ENCODE measurements at regions not wholly inside any gene's neighbourhood (a gene's known extent, or its start where the extent isn't known, plus 50 kb on each side); places are given as distances from the start of the nearest gene placed in this dataset.

DNA sequence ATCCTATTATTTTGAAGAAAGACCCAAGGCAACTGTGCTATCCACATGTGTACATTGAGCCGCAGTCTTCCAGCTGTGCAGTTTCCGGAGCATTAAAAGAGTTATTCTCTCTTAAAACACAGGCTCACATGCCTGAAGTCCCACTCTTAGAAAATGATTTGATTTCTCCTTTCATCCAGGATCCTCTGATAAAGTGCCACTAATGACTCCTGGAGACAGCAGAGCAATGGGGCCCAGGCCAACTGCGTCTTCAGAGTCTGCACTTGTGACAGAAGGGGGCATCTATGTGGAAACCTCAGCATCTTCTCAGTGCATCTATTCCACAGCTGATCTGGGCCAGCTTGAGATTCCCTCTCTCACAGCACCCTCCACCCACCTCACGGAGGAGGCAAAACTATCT lies 482.1 kb upstream of the AKR1E2 start:
- DNase-seq (ENCODE audit: extremely low read depth in 1 of 4, low spot score in 3 of 4) (no peak), FAIRE-seq (no peak), ATAC-seq (no peak)
- Histone ChIP-seq H3K36me3 (ENCODE audit: control insufficient read depth, insufficient read depth, low read length) (no peaks in the 10 kb centered on the region), H2AFZ (ENCODE audit: low read depth, low read length) (no peak overlapping the region), H3K4me1 (replicated peaks in 1 of 2; ENCODE audit: control insufficient read depth in 2 of 2, insufficient read depth in 2 of 2, low read length in 2 of 2) (no peaks in the 10 kb centered on the region), H3K9me3 (replicated peaks; ENCODE audit: control insufficient read depth, insufficient read depth, low read depth, low read length) (no peaks in the 10 kb centered on the region), H3K4me3 (no peak overlapping the region), H3K9ac (ENCODE audit: insufficient read depth in 1 of 2, low read depth in 2 of 2, low read length in 2 of 2) (no peak overlapping the region), H3K4me2 (ENCODE audit: insufficient read depth, low read length) (no peak overlapping the region), H3K79me2 (ENCODE audit: control insufficient read depth, insufficient read depth, low read length) (no peaks in the 10 kb centered on the region), H4K20me1 (replicated peaks; ENCODE audit: control insufficient read depth, insufficient read depth, low read length) (no peaks in the 10 kb centered on the region), H3K27me3 (ENCODE audit: control insufficient read depth in 2 of 2, insufficient read depth in 2 of 2, low read length in 2 of 2) (no peaks in the 10 kb centered on the region), H3K27ac (ENCODE audit: extremely low read depth, low read depth, low read length) (no peak overlapping the region), H3K9me1 (ENCODE audit: control insufficient read depth, insufficient read depth, low read length) (no peaks in the 10 kb centered on the region)
- CTCF ChIA-PET (ENCODE audit: low intra/inter-chr PET ratio), result no interaction called here
- WGBS (ENCODE audit: insufficient coverage, low coverage, missing lambda C conversion rate), result 0% methylated on average over 4 of the region's 4 CpGs
- POLR2A ChIA-PET, result interaction anchor here (0.7 kb wide), 1 partner anchor 35 kb away, joined by 4 read pairs; no protein-coding TSS in a partner anchor
- in situ Hi-C loops (cut with MboI), result no loop called here
- intact Hi-C loops (cut with micrococcal nuclease), result no loop called here
- no peak for TF ChIP-seq NRF1 (conservative IDR thresholded peaks at IDR 0.05 in 1 of 2, IDR thresholded peaks at IDR 0.05 in 1 of 2)
- TF ChIP-seq SRSF9 (IDR thresholded peaks at IDR 0.05; ENCODE audit: borderline replicate concordance, low read depth, low read length), result no peak
- no peak for TF ChIP-seq FOXM1 (IDR thresholded peaks at IDR 0.05; ENCODE audit: low read depth)
- no peak for TF ChIP-seq FOXM1 (CRISPR knock-in tag; IDR thresholded peaks at IDR 0.05; ENCODE audit: low read depth)
- no peak for TF ChIP-seq SNIP1 (IDR thresholded peaks at IDR 0.05; ENCODE audit: low read depth)
- no peak for TF ChIP-seq PHB (CRISPR knock-in tag; IDR thresholded peaks at IDR 0.05)
- TF ChIP-seq HDGF (IDR thresholded peaks at IDR 0.05), result no peak
- TF ChIP-seq THRAP3 (IDR thresholded peaks at IDR 0.05; ENCODE audit: borderline replicate concordance), result no peak
- BruUV-seq (replicated peaks), result no TSS peak

DNA sequence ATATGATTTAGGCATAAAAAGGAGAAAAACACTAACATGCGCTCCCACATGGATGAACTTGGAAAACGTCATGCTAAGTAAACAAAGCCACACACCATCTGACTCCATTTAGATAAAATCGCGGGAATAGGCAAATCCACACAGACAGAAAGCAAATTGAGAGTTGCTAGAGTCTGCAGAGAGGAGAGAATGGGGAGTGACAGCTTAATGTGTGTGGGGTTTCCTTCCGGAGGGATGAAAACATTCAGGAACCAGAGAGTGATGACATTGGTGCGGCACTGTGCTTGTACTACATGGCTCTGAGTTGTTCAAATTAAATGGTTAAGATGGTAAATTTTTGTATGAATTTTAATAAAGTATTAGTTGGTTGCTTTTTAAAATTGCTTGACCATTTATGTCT lies 482.9 kb upstream of the AKR1E2 start:
- Histone ChIP-seq H3K4me2 (ENCODE audit: insufficient read depth, low read length) (no peak overlapping the region), H4K20me1 (replicated peaks; ENCODE audit: control insufficient read depth, insufficient read depth, low read length) (no peaks in the 10 kb centered on the region), H3K4me1 (replicated peaks in 1 of 2; ENCODE audit: control insufficient read depth in 2 of 2, insufficient read depth in 2 of 2, low read length in 2 of 2) (no peaks in the 10 kb centered on the region), H3K9me1 (ENCODE audit: control insufficient read depth, insufficient read depth, low read length) (no peaks in the 10 kb centered on the region), H3K79me2 (ENCODE audit: control insufficient read depth, insufficient read depth, low read length) (no peaks in the 10 kb centered on the region), H3K4me3 (no peak overlapping the region), H3K27me3 (ENCODE audit: control insufficient read depth in 2 of 2, insufficient read depth in 2 of 2, low read length in 2 of 2) (no peaks in the 10 kb centered on the region), H3K9me3 (replicated peaks; ENCODE audit: control insufficient read depth, insufficient read depth, low read depth, low read length) (no peaks in the 10 kb centered on the region), H3K9ac (ENCODE audit: insufficient read depth in 1 of 2, low read depth in 2 of 2, low read length in 2 of 2) (no peak overlapping the region), H3K36me3 (ENCODE audit: control insufficient read depth, insufficient read depth, low read length) (no peaks in the 10 kb centered on the region), H2AFZ (ENCODE audit: low read depth, low read length) (no peak overlapping the region), H3K27ac (ENCODE audit: extremely low read depth, low read depth, low read length) (no peak overlapping the region)
- no peak for FAIRE-seq
- ChIA-PET POLR2A (interaction anchor here (0.6 kb wide), 1 partner anchor 390 kb away, joined by 3 read pairs; no protein-coding TSS in a partner anchor), CTCF (ENCODE audit: low intra/inter-chr PET ratio) (no interaction called here)
- BruUV-seq (replicated peaks), result no TSS peak
- no peak for ATAC-seq
- no peak for DNase-seq (ENCODE audit: extremely low read depth in 1 of 4, low spot score in 3 of 4)
- in situ Hi-C loops (cut with MboI), result no loop called here
- under 1% methylated on average over 6 of the region's 6 CpGs for WGBS (ENCODE audit: insufficient coverage, low coverage, missing lambda C conversion rate)
- intact Hi-C loops (cut with micrococcal nuclease), result no loop called here
- TF ChIP-seq, protein P1, sequence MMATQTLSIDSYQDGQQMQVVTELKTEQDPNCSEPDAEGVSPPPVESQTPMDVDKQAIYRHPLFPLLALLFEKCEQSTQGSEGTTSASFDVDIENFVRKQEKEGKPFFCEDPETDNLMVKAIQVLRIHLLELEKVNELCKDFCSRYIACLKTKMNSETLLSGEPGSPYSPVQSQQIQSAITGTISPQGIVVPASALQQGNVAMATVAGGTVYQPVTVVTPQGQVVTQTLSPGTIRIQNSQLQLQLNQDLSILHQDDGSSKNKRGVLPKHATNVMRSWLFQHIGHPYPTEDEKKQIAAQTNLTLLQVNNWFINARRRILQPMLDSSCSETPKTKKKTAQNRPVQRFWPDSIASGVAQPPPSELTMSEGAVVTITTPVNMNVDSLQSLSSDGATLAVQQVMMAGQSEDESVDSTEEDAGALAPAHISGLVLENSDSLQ (IDR thresholded peaks at IDR 0.05), result no peak
- TF ChIP-seq ZNF586 (CRISPR knock-in tag; conservative IDR thresholded peaks at IDR 0.05) (no peak), HDAC8 (tag; IDR thresholded peaks at IDR 0.05) (no peak), SREBF1 (IDR thresholded peaks at IDR 0.05; ENCODE audit: borderline replicate concordance, low read depth, low read length) (no peak)
- TF ChIP-seq, protein P2, sequence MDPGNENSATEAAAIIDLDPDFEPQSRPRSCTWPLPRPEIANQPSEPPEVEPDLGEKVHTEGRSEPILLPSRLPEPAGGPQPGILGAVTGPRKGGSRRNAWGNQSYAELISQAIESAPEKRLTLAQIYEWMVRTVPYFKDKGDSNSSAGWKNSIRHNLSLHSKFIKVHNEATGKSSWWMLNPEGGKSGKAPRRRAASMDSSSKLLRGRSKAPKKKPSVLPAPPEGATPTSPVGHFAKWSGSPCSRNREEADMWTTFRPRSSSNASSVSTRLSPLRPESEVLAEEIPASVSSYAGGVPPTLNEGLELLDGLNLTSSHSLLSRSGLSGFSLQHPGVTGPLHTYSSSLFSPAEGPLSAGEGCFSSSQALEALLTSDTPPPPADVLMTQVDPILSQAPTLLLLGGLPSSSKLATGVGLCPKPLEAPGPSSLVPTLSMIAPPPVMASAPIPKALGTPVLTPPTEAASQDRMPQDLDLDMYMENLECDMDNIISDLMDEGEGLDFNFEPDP (CRISPR knock-in tag; IDR thresholded peaks at IDR 0.05), result no peak
- TF ChIP-seq, protein P3, sequence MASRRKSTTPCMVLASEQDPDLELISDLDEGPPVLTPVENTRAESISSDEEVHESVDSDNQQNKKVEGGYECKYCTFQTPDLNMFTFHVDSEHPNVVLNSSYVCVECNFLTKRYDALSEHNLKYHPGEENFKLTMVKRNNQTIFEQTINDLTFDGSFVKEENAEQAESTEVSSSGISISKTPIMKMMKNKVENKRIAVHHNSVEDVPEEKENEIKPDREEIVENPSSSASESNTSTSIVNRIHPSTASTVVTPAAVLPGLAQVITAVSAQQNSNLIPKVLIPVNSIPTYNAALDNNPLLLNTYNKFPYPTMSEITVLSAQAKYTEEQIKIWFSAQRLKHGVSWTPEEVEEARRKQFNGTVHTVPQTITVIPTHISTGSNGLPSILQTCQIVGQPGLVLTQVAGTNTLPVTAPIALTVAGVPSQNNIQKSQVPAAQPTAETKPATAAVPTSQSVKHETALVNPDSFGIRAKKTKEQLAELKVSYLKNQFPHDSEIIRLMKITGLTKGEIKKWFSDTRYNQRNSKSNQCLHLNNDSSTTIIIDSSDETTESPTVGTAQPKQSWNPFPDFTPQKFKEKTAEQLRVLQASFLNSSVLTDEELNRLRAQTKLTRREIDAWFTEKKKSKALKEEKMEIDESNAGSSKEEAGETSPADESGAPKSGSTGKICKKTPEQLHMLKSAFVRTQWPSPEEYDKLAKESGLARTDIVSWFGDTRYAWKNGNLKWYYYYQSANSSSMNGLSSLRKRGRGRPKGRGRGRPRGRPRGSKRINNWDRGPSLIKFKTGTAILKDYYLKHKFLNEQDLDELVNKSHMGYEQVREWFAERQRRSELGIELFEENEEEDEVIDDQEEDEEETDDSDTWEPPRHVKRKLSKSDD (conservative IDR thresholded peaks at IDR 0.05; ENCODE audit: low read length), result no peak

All from K562 (cell line).